HCT116 (cell line): ENCODE measurements at regions not wholly inside any gene's neighbourhood (a gene's known extent, or its start where the extent isn't known, plus 50 kb on each side); places are given as distances from the start of the nearest gene placed in this dataset.

Experiments
- ATAC-seq: fragments of 200-7000 bp; cut with Tn5 transposase; 2 replicates; pipeline ENCODE4 v1.9.1; 2020; ENCODE audit warnings: mild to moderate bottlenecking, moderate library complexity
- BruUV-seq: library from RNA; stranded (reverse); fragments of 400-500 nt; replicated peaks from 2 replicates; lab custom pipeline; 2021; lab: Mats Ljungman, UMichigan
- CTCF ChIA-PET: fragments of 300-600 bp; sonication (Branson Sonifier 250); formaldehyde crosslinking; loops from one replicate; lab custom pipeline; 2021; ENCODE audit warnings: antibody characterized with exemption; lab: Charles Lee
- POLR2A ChIA-PET: fragments of 300-600, 350-600 bp; sonication (Branson Sonifier 250); formaldehyde crosslinking; loops from one replicate; lab custom pipeline; 2021; ENCODE audit warnings: antibody characterized with exemption; lab: Charles Lee
- RAD21 ChIA-PET, 2 experiments: fragments of 300-600 bp; sonication (Branson Sonifier 250); formaldehyde crosslinking; loops; one replicate each; lab custom pipeline; 2023; ENCODE audit warnings: low total read pairs in 2 of 2; ENCODE audit not compliant: uncharacterized antibody in 2 of 2, unreplicated experiment in 2 of 2, low non-redundant PET in 1 of 2; lab: Charles Lee
- DNase-seq: peaks from one replicate; pipeline ENCODE4 v3.0.0-alpha.2; 2010; ENCODE audit warnings: low read depth, low spot score
- H2AFZ ChIP-seq: fragments of 200-600 bp; shearing (Covaris generic), sonication (generic); 2 replicates; pipeline ENCODE4 v1.6.1; 2017; ENCODE audit warnings: low read depth, mixed run types, mixed read lengths, antibody characterized with exemption, low read length; ENCODE audit not compliant: poor library complexity, severe bottlenecking
- H3K27ac ChIP-seq: 2 replicates; pipeline ENCODE4 v1.5.1; 2012; ENCODE audit warnings: low read depth, low read length
- H3K27me3 ChIP-seq: fragments of 200-600 bp; sonication (generic); 2 replicates; pipeline ENCODE4 v1.6.1; 2016; ENCODE audit warnings: mixed run types, low read length, mixed read lengths; ENCODE audit not compliant: insufficient read depth
- H3K36me3 ChIP-seq, 2 experiments: fragments of 200-500 bp in 1 of 2; fragments of 200-600 bp in 1 of 2; sonication (Bioruptor generic) in 1 of 2; sonication (generic) in 1 of 2; 2 replicates each; pipeline versions ENCODE4 v1.5.1 to v1.6.1; 2014 to 2016; ENCODE audit warnings: low read length in 2 of 2, inconsistent platforms in 1 of 2, mixed read lengths in 1 of 2, mixed run types in 1 of 2; ENCODE audit not compliant: insufficient read depth in 2 of 2, control insufficient read depth in 1 of 2
- H3K4me1 ChIP-seq, 2 experiments: fragments of 200-600 bp in 1 of 2; sonication (generic) in 1 of 2; 2 replicates each; pipeline versions ENCODE4 v1.5.1 to v1.6.1; 2012 to 2017; ENCODE audit warnings: low read length in 2 of 2, inconsistent platforms in 1 of 2, mild to moderate bottlenecking in 1 of 2, mixed read lengths in 1 of 2, mixed run types in 1 of 2, moderate library complexity in 1 of 2; ENCODE audit not compliant: insufficient read depth in 2 of 2, control insufficient read depth in 1 of 2
- H3K4me2 ChIP-seq: fragments of 200-600 bp; sonication (generic); 2 replicates; pipeline ENCODE4 v1.6.1; 2017; ENCODE audit warnings: mixed run types, low read length, mixed read lengths
- H3K4me3 ChIP-seq, 2 experiments: fragments of 200-600 bp in 1 of 2; sonication (generic) in 1 of 2; replicated peaks in 1 of 2; 2 replicates each; pipeline ENCODE4 v1.5.1; 2011 to 2016; ENCODE audit warnings: low read length in 2 of 2, control low read depth in 1 of 2, low read depth in 1 of 2, mild to moderate bottlenecking in 1 of 2, mixed read lengths in 1 of 2, mixed run types in 1 of 2
- H3K79me2 ChIP-seq: fragments of 200-600 bp; sonication (generic); 2 replicates; pipeline ENCODE4 v1.6.1; 2017; ENCODE audit warnings: mild to moderate bottlenecking, mixed run types, low read length, moderate library complexity, mixed read lengths; ENCODE audit not compliant: insufficient read depth
- H3K9ac ChIP-seq: fragments of 200-600 bp; sonication (generic); 2 replicates; pipeline ENCODE4 v1.6.1; 2016; ENCODE audit warnings: low read length, mixed read lengths
- H3K9me2 ChIP-seq: fragments of 200-600 bp; sonication (generic), shearing (Covaris generic); 2 replicates; pipeline ENCODE4 v1.6.1; 2017; ENCODE audit warnings: mixed run types, mild to moderate bottlenecking, moderate library complexity; ENCODE audit not compliant: insufficient read depth
- H3K9me3 ChIP-seq, 2 experiments: fragments of 200-500 bp in 1 of 2; fragments of 200-600 bp in 1 of 2; sonication (Bioruptor generic) in 1 of 2; sonication (generic) in 1 of 2; 2 replicates each; pipeline ENCODE4 v1.6.1; 2014 to 2017; ENCODE audit warnings: low read length in 2 of 2, mixed read lengths in 2 of 2, inconsistent platforms in 1 of 2, low read depth in 1 of 2, mild to moderate bottlenecking in 1 of 2, mixed run types in 1 of 2, moderate library complexity in 1 of 2; ENCODE audit not compliant: control insufficient read depth in 1 of 2, insufficient read depth in 1 of 2
- H4K20me1 ChIP-seq: fragments of 200-600 bp; sonication (generic), shearing (Covaris generic); 2 replicates; pipeline ENCODE4 v1.6.1; 2017; ENCODE audit warnings: mixed run types, mild to moderate bottlenecking, moderate library complexity; ENCODE audit not compliant: insufficient read depth
- ATF3 ChIP-seq: IDR thresholded peaks from 2 replicates; pipeline ENCODE4 v1.6.1; 2012
- CBX3 ChIP-seq: IDR thresholded peaks from 2 replicates; pipeline ENCODE4 v1.6.1; 2012; ENCODE audit warnings: low read depth
- CEBPB ChIP-seq: IDR thresholded peaks from 2 replicates; pipeline ENCODE4 v1.6.1; 2012; ENCODE audit warnings: low read depth
- EGR1 ChIP-seq: IDR thresholded peaks from 2 replicates; pipeline ENCODE4 v1.6.1; 2012; ENCODE audit warnings: low read depth
- FOSL1 ChIP-seq: IDR thresholded peaks from 2 replicates; pipeline ENCODE4 v1.6.1; 2012; ENCODE audit warnings: low read depth
- JUND ChIP-seq: IDR thresholded peaks from 2 replicates; pipeline ENCODE4 v1.6.1; 2012
- MAX ChIP-seq: IDR thresholded peaks from 2 replicates; pipeline ENCODE4 v1.6.1; 2012
- REST ChIP-seq: IDR thresholded peaks from 2 replicates; pipeline ENCODE4 v1.6.1; 2012; ENCODE audit warnings: low read depth
- SIN3A ChIP-seq: IDR thresholded peaks from 2 replicates; pipeline ENCODE4 v1.6.1; 2012; ENCODE audit warnings: low read depth
- SP1 ChIP-seq: IDR thresholded peaks from 2 replicates; pipeline ENCODE4 v1.6.1; 2012; ENCODE audit warnings: low read depth
- SRF ChIP-seq: IDR thresholded peaks from 2 replicates; pipeline ENCODE4 v1.6.1; 2012; ENCODE audit warnings: low read depth
- TCF7L2 ChIP-seq: IDR thresholded peaks from 2 replicates; pipeline ENCODE4 v1.7.0; 2011; ENCODE audit warnings: borderline replicate concordance, inconsistent platforms; ENCODE audit not compliant: insufficient read depth, insufficient read length; ENCODE audit errors: extremely low read depth
- ZBTB33 ChIP-seq: IDR thresholded peaks from 2 replicates; pipeline ENCODE4 v1.6.1; 2011; ENCODE audit warnings: mild to moderate bottlenecking, low read length, moderate library complexity; ENCODE audit not compliant: insufficient replicate concordance; ENCODE audit errors: extremely low read depth
- intact Hi-C: fragments of 100-400 bp; cut with micrococcal nuclease; formaldehyde crosslinking; loops from 2 replicates; pipeline ENCODE4 v1.10.0; 2022

GRCh38 chr10:29714096-29714874 is 79.5 kb upstream of the SVIL start:
- intact Hi-C loops, result no loop called here
- H3K4me3 ChIP-seq, result peak overlapping the region in 1 of 2 experiments; percentile 21; a peak in 1 of 4 replicates
- H3K4me1 ChIP-seq, result peaks cover 21 to 54% of the 10 kb centered on the region in 2 experiments
- H3K9me2 ChIP-seq, result no peaks in the 10 kb centered on the region
- ATAC-seq, result peak; percentile 77
- ChIA-PET CTCF (no interaction called here), RAD21 (no interaction called here), POLR2A (no interaction called here)
- H3K27me3 ChIP-seq, result no peaks in the 10 kb centered on the region
- peak overlapping the region; percentile 54; the same call in 1 of the 2 replicates for H3K27ac ChIP-seq
- no peaks in the 10 kb centered on the region for H3K9me3 ChIP-seq
- BruUV-seq, result no TSS peak
- no peaks in the 10 kb centered on the region for H3K36me3 ChIP-seq
- peak overlapping the region; percentile 60 for H3K4me2 ChIP-seq
- peaks cover 57% of the 10 kb centered on the region for H3K79me2 ChIP-seq
- H3K9ac ChIP-seq, result no peak overlapping the region
- peaks cover 7% of the 10 kb centered on the region; the same call in 1 of the 2 replicates for H4K20me1 ChIP-seq
- DNase-seq, result peak; percentile 57
- TF ChIP-seq CEBPB (no peak), TCF7L2 (peak; percentile 66), REST (no peak), SP1 (no peak; the same call in 1 of the 2 replicates), CBX3 (peak; percentile 66; the same call in 1 of the 2 replicates), ATF3 (no peak), MAX (peak; percentile 29; the same call in 1 of the 2 replicates), JUND (peak; percentile 77), SIN3A (peak; percentile 65), SRF (peak; percentile 36; the same call in 1 of the 2 replicates), ZBTB33 (no peak), EGR1 (0 out of 2 replicates have a peak, but pooled peaks have one; percentile 11), FOSL1 (peak; percentile 81)
- H2AFZ ChIP-seq, result no peak overlapping the region
